GM18519 (cell line): ENCODE measurements at regions not wholly inside any gene's neighbourhood (a gene's known extent, or its start where the extent isn't known, plus 50 kb on each side); places are given as distances from the start of the nearest gene placed in this dataset.

Experiments used
- ATAC-seq: cut with Tn5 transposase; IDR thresholded peaks from one replicate; pipeline ENCODE4 v1.9.1; 2021; ENCODE audit warnings: mild to moderate bottlenecking, moderate library complexity; ENCODE audit not compliant: unreplicated experiment, low FRiP score

GRCh38 chr4:181702864-181703495 lies 540.2 kb upstream of the TENM3 start:
- no peak for ATAC-seq

DNA sequence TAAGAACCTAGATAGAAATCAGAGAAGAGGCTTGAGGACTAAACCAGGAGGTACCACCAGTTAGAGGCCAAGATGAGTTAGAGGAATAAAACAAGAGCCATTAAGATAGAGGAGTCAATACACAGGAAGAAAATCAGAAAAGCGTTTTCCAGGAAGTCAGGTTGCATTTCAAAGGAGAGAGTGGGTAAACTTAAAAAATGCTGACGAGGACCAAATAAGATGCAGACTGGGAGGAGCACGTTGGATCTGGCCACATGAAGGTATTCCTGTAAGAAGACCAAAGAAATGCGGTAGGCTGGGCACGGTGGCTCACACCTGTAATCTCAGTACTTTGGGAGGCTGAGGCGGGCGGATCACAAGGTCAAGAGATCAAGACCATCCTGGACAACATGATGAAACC lies 533.1 kb upstream of the TENM3 start:
- ATAC-seq, result no peak

- ATAC-seq, result no peak
These were observed 531.8 kb upstream of the TENM3 start for GRCh38 chr4:181711387-181711786.

- ATAC-seq, result no peak
These were observed 514.8 kb upstream of the TENM3 start for GRCh38 chr4:181728305-181728966.

DNA sequence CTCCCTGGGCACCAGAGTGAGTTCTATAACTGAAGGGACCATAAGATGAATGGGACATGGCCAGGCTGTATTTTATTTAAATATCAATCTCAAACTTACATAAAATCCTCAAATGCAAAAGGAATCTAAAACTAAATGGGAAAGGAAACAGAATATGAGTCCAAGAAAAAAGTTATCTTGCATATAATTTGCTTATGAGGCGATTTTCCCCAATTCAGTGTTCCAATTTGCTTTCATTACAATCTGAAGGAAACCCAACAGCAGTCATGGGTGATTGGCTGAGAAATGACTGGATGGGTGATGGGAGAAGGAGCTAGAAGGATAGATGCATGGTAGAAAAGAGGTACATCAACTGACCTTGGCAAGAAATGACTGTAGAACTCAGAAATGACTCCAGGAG lies 511.3 kb upstream of the TENM3 start:
- no peak for ATAC-seq

DNA sequence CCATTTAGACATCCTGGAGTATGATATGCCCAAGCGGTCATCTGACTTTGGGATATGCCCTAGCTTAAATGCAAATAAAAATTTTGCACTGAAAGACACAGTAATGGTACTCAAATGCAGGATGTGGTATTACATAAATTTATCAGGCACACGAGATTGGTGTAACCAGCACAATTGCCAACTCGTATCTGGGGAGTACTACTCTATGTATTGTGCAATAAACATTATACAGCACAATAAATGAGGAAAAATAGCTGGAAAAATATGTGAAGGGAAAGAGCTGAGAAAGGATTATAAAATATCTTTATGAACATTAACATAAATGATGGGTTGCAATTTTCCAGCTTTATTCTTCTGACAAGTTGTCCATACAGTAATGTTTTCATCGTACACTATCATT lies 505.5 kb upstream of the TENM3 start:
- no peak for ATAC-seq

DNA sequence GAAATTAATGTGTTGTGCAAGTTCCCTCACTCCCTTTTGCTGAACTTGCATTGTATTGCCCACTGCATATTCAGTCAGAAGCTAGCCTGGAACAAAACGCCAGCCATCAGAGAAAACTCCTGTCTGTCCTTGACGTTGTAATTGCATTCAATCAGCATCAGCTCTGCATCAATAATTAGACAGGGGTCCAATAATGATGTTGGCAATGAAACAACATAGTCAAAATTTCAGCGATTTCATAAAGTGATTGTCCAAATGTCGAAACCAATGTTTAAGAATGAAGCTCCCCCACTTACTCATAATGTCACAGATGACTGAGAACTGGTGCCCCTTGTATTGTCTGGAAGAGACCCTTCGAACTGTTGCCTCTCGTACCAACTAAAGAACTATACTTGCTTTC lies 504.2 kb upstream of the TENM3 start:
- ATAC-seq, result no peak

DNA sequence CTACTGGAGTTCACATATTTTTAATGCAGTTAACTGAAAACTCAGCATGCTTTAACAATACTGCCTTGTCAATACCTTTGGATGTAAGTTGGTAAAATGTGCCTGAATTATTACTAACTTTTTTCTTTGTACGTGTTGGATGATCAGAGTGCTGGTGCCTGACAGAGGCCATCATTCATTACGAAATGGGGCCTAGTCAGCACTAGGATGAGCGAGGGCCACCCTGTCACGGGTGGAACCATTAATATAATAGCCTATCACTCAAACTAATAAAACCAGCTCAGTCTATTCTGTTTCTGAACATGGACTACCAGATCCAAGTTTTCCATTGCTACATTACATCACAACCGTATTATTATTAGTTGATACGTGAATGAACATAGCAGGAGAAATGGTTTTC lies 501.7 kb upstream of the TENM3 start:
- no peak for ATAC-seq

- ATAC-seq, result no peak
These were observed 497.1 kb upstream of the TENM3 start for GRCh38 chr4:181745933-181746625.

DNA sequence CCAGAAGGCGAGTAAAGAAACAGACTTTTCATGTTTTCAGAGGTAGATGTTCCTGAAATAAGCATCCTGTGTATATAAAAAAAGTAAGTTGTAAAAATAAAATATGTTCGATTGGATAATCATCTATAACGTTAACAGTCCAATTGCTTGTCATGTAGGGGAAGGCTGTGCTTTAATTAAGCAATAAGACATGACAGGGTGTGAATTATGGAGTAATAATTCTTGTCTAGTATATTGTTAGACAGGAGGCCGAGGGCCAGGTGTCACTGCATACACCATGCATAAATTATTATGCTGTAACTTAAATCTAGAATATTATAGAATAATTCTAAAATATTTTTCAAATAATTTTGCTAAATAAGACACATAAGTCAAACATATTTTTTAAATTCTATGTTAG lies 494.6 kb upstream of the TENM3 start:
- no peak for ATAC-seq

GRCh38 chr4:181752516-181752915 lies 490.7 kb upstream of the TENM3 start:
- no peak for ATAC-seq

GRCh38 chr4:181753207-181753606 lies 490.0 kb upstream of the TENM3 start:
- ATAC-seq, result no peak

GRCh38 chr4:181755846-181756245 lies 487.4 kb upstream of the TENM3 start:
- no peak for ATAC-seq

GRCh38 chr4:181756451-181757095 lies 486.6 kb upstream of the TENM3 start:
- no peak for ATAC-seq

DNA sequence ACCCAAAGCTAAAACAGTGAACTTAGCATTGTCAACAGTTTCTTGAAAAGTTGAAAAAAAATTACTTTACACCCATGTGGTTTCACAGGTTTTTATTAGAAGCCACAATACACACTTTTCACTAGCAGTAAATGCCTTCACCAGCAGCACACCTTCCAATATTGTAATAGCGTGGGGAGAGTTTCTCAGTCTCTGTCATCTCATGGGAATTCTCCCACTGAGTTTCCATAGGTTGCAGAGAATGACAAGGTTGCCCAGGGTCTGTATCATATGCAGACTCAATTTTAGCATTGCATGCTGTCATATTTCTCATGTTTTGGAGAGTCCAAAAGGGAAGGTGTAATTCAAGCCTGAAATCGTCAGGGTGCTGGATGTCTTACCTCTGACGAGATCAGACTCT lies 486.1 kb upstream of the TENM3 start:
- ATAC-seq, result no peak

DNA sequence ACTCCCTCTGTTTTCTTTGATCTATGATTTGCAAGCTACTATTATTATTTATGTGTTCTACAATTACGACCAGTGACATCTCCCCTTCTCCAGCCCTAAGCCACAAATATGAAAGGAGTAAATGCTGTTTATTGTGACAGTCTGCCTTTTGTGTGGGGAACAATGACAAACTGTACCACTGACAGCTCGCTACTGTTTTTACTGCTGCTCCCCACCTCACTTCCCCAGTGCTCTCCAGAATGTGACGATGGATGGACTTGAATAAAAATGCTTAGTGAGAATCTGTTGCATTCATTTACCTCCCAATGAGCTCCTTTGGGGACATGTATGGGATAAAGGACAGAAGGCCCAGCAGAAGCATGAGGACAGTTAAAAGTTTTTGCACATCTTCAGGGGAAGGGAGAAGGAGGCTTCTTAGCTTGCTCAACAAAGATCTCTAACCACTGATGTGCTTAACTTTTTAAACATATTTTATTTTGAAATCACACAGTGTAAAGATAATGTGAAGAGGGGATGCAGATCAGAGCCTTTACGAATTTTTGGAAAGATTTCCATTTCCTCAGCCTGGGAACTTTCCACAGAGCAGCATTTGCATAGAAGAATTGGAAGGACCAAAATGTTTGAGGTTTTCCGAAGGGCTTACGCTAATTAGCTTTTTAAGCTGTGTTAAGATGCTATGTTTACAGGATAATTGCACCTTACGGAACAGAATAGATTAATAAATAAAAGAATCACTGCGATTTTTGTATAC lies 485.1 kb upstream of the TENM3 start:
- ATAC-seq, result no peak

- ATAC-seq, result no peak
These were observed 482.6 kb upstream of the TENM3 start for GRCh38 chr4:181760560-181760959.

DNA sequence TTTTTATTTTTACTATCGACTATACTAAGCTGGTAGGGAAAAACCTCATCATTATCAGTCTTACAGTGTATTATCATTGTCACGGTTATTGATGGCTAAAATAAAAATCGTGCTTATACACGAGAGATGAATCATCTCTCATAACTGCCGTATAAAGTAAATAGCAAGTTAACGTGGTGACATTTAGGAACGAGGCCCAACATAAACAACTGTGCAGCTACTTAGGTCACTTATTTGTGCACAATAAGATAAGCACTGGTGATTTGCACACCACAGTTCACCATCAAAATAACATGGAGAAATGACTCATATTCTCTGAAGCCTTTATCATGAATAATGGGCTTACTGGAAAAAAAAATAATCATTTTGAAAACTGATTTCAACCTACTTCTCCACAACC lies 482.0 kb upstream of the TENM3 start:
- ATAC-seq, result no peak

GRCh38 chr4:181766061-181766548 lies 477.1 kb upstream of the TENM3 start:
- no peak for ATAC-seq

DNA sequence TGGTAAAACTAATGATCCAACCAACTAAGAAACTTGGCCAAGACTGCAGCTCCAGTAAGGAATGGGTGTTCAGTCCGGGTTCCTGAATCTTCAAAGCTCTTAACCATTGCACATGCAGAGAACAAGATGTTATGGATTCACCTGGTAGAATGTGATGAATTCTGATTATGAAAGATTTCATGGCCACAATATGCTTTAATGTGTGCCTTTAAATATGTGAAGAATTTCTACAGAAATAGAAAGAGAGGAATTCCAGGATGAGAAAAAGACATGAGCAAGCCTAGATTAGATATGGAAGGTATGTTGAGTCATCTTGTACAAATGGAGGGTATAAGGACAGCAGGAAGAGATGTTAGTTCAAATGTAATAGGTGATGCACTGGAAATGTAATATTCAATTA lies 472.2 kb upstream of the TENM3 start:
- no peak for ATAC-seq

GRCh38 chr4:181775298-181775697 lies 467.9 kb upstream of the TENM3 start:
- ATAC-seq, result no peak
